ENCODE measurements at regions not wholly inside any gene's neighbourhood (a gene's known extent, or its start where the extent isn't known, plus 50 kb on each side); places are given as distances from the start of the nearest gene placed in this dataset.

GRCh38 chr3:28924744-28925360 lies 356.0 kb upstream of the RBMS3 start:
- TF ChIP-seq TARDBP (IDR thresholded peaks at IDR 0.05): no peak
- TF ChIP-seq HDGF (IDR thresholded peaks at IDR 0.05; ENCODE audit: borderline replicate concordance): no peak
- TF ChIP-seq PKNOX1 (IDR thresholded peaks at IDR 0.05): no peak
- TF ChIP-seq ARNT (IDR thresholded peaks at IDR 0.05): no peak
- TF ChIP-seq FOXK2 (IDR thresholded peaks at IDR 0.05): no peak
- no peak for TF ChIP-seq BHLHE40 (IDR thresholded peaks at IDR 0.05; ENCODE audit: borderline replicate concordance)
- no peak for TF ChIP-seq FOXM1 (IDR thresholded peaks at IDR 0.05; ENCODE audit: borderline replicate concordance)
- TF ChIP-seq SP1 (IDR thresholded peaks at IDR 0.05): no peak
- TF ChIP-seq CTBP1 (IDR thresholded peaks at IDR 0.05; ENCODE audit: borderline replicate concordance): no peak
- TF ChIP-seq ZNF384 (IDR thresholded peaks at IDR 0.05): no peak

All from HEK293T (cell line).